Midbrain (tissue), 1 donor: ENCODE measurements at regions not wholly inside any gene's neighbourhood (a gene's known extent, or its start where the extent isn't known, plus 50 kb on each side); places are given as distances from the start of the nearest gene placed in this dataset.

ENCODE experiments used
- DNase-seq: peaks from one replicate; lab custom pipeline; 2025; lab: John Stamatoyannopoulos, UW

GRCh38 chr20:62527781-62528180 lies 52.0 kb upstream of the GATA5 start:
- DNase-seq, result no peak

GRCh38 chr20:62528983-62529891 lies 53.4 kb upstream of the GATA5 start:
- DNase-seq, result no peak

- DNase-seq, result no peak
Observed at GRCh38 chr20:62529896-62530642, 54.3 kb upstream of the GATA5 start.

GRCh38 chr20:62530643-62531032 lies 54.8 kb upstream of the GATA5 start:
- DNase-seq, result no peak

- DNase-seq, result no peak
Observed at GRCh38 chr20:62531046-62531838, 55.4 kb upstream of the GATA5 start.

- no peak for DNase-seq
Observed at GRCh38 chr20:62532921-62533320, 57.1 kb upstream of the GATA5 start.

GRCh38 chr20:62533591-62534495 lies 58.0 kb upstream of the GATA5 start:
- no peak for DNase-seq

GRCh38 chr20:62534526-62535221 lies 58.9 kb upstream of the GATA5 start:
- DNase-seq, result no peak

GRCh38 chr20:62535282-62535811 lies 59.6 kb upstream of the GATA5 start:
- no peak for DNase-seq

- no peak for DNase-seq
Observed at GRCh38 chr20:62535964-62536363, 60.2 kb upstream of the GATA5 start.

- DNase-seq, result no peak
Observed at GRCh38 chr20:62536871-62537401, 61.1 kb upstream of the GATA5 start.

GRCh38 chr20:62537649-62538292 lies 62.0 kb upstream of the GATA5 start:
- no peak for DNase-seq

- DNase-seq, result no peak
Observed at GRCh38 chr20:62539198-62540045, 63.6 kb upstream of the GATA5 start.

GRCh38 chr20:62540504-62540903 lies 64.7 kb upstream of the GATA5 start:
- no peak for DNase-seq

- DNase-seq, result no peak
Observed at GRCh38 chr20:62542862-62543261, 67.1 kb upstream of the GATA5 start.

- DNase-seq, result no peak
Observed at GRCh38 chr20:62543470-62544302, 67.9 kb upstream of the GATA5 start.

- no peak for DNase-seq
Observed at GRCh38 chr20:62544505-62545055, 68.8 kb upstream of the GATA5 start.
